Activated B cell treated with CpG ODN at 0.5 μM for 24 hours (primary cell): ENCODE measurements at regions not wholly inside any gene's neighbourhood (a gene's known extent, or its start where the extent isn't known, plus 50 kb on each side); places are given as distances from the start of the nearest gene placed in this dataset.
"Not testable (repeated sequence)": the region's sequence is repeated elsewhere in the genome, so short reads cannot be mapped to it uniquely, and the experiment has no call there.

ENCODE experiments used
- ATAC-seq: fragments of 200-7000 bp; cut with Tn5 transposase; one replicate; pipeline ENCODE4 v1.10.0; 2021; ENCODE audit warnings: low read depth, mild to moderate bottlenecking, moderate library complexity
- CTCF ChIA-PET: fragments of 350-600 bp; sonication (Branson Sonifier 250); formaldehyde crosslinking; loops from one replicate; lab custom pipeline; 2021; ENCODE audit warnings: antibody characterized with exemption; lab: Charles Lee
- POLR2A ChIA-PET: fragments of 350-600 bp; sonication (Branson Sonifier 250); formaldehyde crosslinking; loops from one replicate; lab custom pipeline; 2021; ENCODE audit warnings: antibody characterized with exemption; lab: Charles Lee
- DNase-seq: peaks from one replicate; pipeline ENCODE4 v3.0.0; 2022
- H3K27ac Mint-ChIP-seq: one replicate; pipeline ENCODE4 v1.8.0; 2020; ENCODE audit warnings: mixed read lengths
- H3K27me3 Mint-ChIP-seq: one replicate; pipeline ENCODE4 v1.8.0; 2021; ENCODE audit warnings: mixed read lengths
- H3K36me3 Mint-ChIP-seq: one replicate; pipeline ENCODE4 v1.8.0; 2021; ENCODE audit warnings: low read depth, mixed read lengths
- H3K4me1 Mint-ChIP-seq: one replicate; pipeline ENCODE4 v1.8.0; 2021; ENCODE audit warnings: mixed read lengths
- H3K4me3 Mint-ChIP-seq: one replicate; pipeline ENCODE4 v1.8.0; 2020; ENCODE audit warnings: mild to moderate bottlenecking, mixed read lengths
- H3K9me3 Mint-ChIP-seq: one replicate; pipeline ENCODE4 v1.8.0; 2020; ENCODE audit warnings: mixed read lengths
- CTCF ChIP-seq: fragments of 200-600 bp; IDR thresholded peaks from one replicate; pipeline ENCODE4 v1.8.0; 2022; ENCODE audit warnings: antibody characterized with exemption, mild to moderate bottlenecking
- intact Hi-C: fragments of 100-400 bp; cut with micrococcal nuclease; formaldehyde crosslinking; loops from one replicate; pipeline ENCODE4 v1.15.1; 2024

GRCh38 chr11:97620007-97620406 lies 1230.2 kb downstream of the JRKL start:
- Mint-ChIP-seq H3K4me3 (no peak overlapping the region), H3K4me1 (no peaks in the 10 kb centered on the region), H3K36me3 (no peaks in the 10 kb centered on the region), H3K9me3 (peaks cover 9% of the 10 kb centered on the region), H3K27ac (no peak overlapping the region), H3K27me3 (no peaks in the 10 kb centered on the region)
- ATAC-seq (no peak), DNase-seq (no peak)
- intact Hi-C loops: no loop called here
- POLR2A ChIA-PET: no interaction called here
- CTCF ChIA-PET: no interaction called here
- no peak for TF ChIP-seq CTCF

GRCh38 chr11:97621282-97621681 lies 1231.5 kb downstream of the JRKL start:
- Mint-ChIP-seq H3K27ac (no peak overlapping the region), H3K4me3 (no peak overlapping the region), H3K4me1 (no peaks in the 10 kb centered on the region), H3K36me3 (no peaks in the 10 kb centered on the region), H3K27me3 (no peaks in the 10 kb centered on the region), H3K9me3 (peaks cover 9% of the 10 kb centered on the region)
- no peak for TF ChIP-seq CTCF
- ChIA-PET CTCF (no interaction called here), POLR2A (no interaction called here)
- DNase-seq: no peak
- intact Hi-C loops: no loop called here
- no peak for ATAC-seq

- DNase-seq: no peak
- Mint-ChIP-seq H3K27ac (no peak overlapping the region), H3K27me3 (no peaks in the 10 kb centered on the region), H3K9me3 (peaks cover 4% of the 10 kb centered on the region), H3K4me1 (no peaks in the 10 kb centered on the region), H3K36me3 (no peaks in the 10 kb centered on the region), H3K4me3 (no peak overlapping the region)
- TF ChIP-seq CTCF: no peak
- no peak for ATAC-seq
- intact Hi-C loops: no loop called here
- ChIA-PET CTCF (no interaction called here), POLR2A (no interaction called here)
Observed at GRCh38 chr11:97622795-97623194, 1233.0 kb downstream of the JRKL start.

GRCh38 chr11:97636741-97637140 lies 1246.9 kb downstream of the JRKL start:
- ATAC-seq, H3K36me3 Mint-ChIP-seq, H3K4me3 Mint-ChIP-seq, CTCF ChIA-PET, H3K4me1 Mint-ChIP-seq, POLR2A ChIA-PET, DNase-seq, intact Hi-C loops, H3K27me3 Mint-ChIP-seq, H3K27ac Mint-ChIP-seq: not testable (repeated sequence)
- H3K9me3 Mint-ChIP-seq: peaks cover 19% of the 10 kb centered on the region

GRCh38 chr11:97637701-97638100 lies 1247.9 kb downstream of the JRKL start:
- Mint-ChIP-seq H3K27ac (no peak overlapping the region), H3K27me3 (no peaks in the 10 kb centered on the region), H3K4me1 (no peaks in the 10 kb centered on the region), H3K36me3 (no peaks in the 10 kb centered on the region), H3K4me3 (no peak overlapping the region), H3K9me3 (peaks cover 19% of the 10 kb centered on the region)
- ChIA-PET CTCF (no interaction called here), POLR2A (no interaction called here)
- DNase-seq: no peak
- ATAC-seq: no peak
- intact Hi-C loops: no loop called here
- TF ChIP-seq CTCF: no peak

- ChIA-PET POLR2A (no interaction called here), CTCF (no interaction called here)
- DNase-seq (no peak), ATAC-seq (no peak)
- intact Hi-C loops: no loop called here
- H3K27ac Mint-ChIP-seq: no peak overlapping the region
- no peak overlapping the region for H3K4me3 Mint-ChIP-seq
- no peaks in the 10 kb centered on the region for H3K27me3 Mint-ChIP-seq
- no peak for TF ChIP-seq CTCF
- H3K36me3 Mint-ChIP-seq: no peaks in the 10 kb centered on the region
- H3K4me1 Mint-ChIP-seq: no peaks in the 10 kb centered on the region
- H3K9me3 Mint-ChIP-seq: peaks cover 19% of the 10 kb centered on the region
Observed at GRCh38 chr11:97638641-97639224, 1248.9 kb downstream of the JRKL start.
